GM19023 (cell line): ENCODE measurements at regions not wholly inside any gene's neighbourhood (a gene's known extent, or its start where the extent isn't known, plus 50 kb on each side); places are given as distances from the start of the nearest gene placed in this dataset.
"Not testable (repeated sequence)": the region's sequence is repeated elsewhere in the genome, so short reads cannot be mapped to it uniquely, and the experiment has no call there.

ENCODE experiments used
- ATAC-seq: cut with Tn5 transposase; IDR thresholded peaks from one replicate; pipeline ENCODE4 v1.9.1; 2021; ENCODE audit warnings: mild to moderate bottlenecking, moderate library complexity; ENCODE audit not compliant: unreplicated experiment

DNA sequence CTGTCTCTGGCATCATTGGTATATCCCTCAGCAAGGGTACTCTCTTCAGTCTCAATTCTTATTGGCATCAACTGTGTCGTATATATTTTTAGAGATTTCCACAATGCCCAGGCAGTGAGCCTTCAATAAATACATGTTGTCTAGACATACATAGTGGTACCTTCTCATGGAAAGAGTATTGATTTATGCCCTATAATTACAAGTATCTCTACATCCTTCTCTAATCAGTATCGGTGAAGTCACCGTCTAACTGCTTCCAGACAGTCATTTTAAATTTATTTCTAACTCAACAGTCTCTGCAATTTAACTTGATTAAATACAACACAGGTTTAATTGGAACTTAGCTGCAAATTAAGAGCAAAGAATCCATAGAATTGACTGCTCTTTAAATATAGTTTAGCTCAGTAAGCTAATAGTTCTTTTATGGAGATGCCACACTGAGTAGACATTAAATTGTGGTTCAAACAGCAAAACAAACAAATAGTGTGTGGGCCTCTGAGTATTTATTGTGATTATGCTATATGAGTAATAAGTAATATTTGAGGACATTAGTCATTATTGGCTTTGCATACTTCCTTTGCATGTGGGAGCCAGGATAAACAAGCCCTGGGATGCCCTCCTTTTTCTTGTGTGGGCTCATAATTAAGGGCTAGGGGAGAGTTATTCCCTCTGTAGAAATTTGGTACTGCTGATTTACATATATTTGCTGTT lies 126.9 kb upstream of the DUSP10 start:
- ATAC-seq: no peak

DNA sequence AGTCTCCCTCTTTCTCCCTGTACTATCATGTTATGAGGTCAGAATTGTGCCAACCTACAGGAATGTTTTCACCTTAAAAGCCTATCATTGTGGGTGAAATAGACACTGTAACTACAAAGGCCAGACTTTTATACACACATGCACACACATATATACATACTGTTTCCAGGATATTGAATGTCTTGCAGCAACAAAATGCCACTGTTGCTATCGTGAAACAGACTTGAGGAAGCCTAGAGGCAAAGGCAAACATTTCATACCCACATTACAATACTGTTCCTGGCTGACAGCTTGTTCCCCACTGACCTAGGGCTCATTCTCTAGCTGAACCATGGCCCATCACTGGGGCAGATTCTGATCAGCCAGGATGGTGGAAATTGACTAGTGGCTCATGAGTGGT lies 125.1 kb upstream of the DUSP10 start:
- no peak for ATAC-seq

DNA sequence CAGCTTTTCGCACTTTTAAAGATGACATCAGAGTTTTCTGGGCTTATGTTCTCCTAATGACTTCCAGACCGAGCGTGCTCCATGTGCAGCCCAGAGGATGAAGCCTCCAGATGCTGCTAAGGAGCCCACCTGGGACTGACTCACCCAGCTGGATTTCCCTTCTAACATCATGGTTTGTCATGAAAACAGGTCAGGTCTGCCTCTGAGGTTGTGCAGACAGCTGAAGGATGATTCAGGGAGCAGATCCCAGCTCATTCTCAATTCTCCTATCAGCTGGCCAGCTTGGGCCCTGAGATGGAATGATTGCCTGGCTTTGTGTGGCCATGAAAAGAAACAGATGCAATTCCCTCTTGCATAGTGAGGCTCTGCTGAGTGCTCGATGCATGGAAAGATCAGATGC lies 123.9 kb upstream of the DUSP10 start:
- no peak for ATAC-seq

DNA sequence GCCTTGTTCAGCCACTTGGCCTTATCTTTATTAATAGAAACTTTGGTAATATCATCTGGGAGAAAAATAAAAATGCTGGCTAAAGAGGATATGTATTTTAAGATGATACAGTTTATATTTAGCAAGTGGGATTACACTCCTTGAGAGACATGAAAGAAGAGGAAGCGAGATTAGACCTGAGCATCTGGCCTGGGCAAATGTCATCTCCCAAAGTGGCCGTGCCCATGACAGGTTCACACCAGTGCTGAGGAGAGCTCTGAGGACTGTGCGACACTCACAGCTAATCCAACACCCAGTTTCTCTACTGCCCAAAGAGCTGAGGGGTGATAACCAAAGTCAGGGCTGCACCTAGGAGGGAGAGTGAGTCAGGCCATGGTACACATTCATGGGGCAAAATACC lies 121.7 kb upstream of the DUSP10 start:
- no peak for ATAC-seq

DNA sequence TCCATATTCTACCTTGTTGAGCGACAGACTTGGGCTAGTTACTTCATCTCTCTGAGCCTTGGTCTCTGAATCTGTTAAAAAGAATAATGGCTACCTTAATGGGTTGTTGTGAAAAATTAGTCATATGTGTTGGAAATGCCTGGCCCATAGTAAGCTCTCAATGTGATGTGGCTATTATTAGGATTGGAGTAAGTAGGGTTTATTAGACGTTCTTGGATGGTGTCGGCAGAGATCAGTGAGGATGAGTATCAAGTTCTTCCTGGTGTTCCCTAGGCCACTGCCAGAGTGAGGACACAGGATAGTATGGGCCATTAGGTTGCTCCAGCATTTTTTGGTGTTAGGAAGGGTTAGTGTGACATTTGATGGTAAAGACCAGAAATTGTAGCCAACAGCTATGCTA lies 121.1 kb upstream of the DUSP10 start:
- ATAC-seq: no peak

DNA sequence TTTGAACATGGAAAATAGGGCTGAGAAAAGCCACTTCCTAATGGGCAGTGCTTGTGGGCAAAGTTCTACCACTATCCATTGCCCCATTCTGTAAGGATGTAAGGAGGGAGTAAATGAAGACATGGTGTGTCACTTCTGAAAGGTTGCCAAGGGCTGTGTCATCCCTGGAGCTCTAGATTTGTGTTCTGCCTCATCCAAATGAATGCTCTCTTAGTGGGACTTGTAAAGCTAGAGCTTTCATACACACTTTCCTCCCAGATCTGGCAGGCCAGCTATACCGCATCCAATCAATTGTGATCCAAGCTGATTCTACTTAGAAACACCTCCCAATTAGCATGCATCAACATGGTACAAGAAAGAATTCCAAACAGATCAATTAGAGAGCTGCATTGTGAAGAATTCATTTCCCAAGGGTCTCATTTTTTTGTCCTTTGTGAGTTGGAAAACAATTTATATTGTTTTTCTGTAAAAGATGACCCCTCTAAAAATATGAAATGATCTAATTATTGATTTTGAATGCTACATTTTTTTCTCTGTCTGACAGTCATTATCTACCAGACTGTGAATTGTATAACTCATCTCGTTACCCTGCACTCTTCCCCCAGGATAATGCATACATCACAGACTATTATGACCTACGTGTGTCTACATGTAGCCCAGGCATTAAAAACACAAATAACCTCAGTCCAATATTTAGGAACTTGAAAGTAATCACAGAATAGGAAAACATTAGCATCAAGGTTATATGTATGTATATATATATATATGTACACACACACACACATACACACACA lies 117.1 kb upstream of the DUSP10 start:
- no peak for ATAC-seq

DNA sequence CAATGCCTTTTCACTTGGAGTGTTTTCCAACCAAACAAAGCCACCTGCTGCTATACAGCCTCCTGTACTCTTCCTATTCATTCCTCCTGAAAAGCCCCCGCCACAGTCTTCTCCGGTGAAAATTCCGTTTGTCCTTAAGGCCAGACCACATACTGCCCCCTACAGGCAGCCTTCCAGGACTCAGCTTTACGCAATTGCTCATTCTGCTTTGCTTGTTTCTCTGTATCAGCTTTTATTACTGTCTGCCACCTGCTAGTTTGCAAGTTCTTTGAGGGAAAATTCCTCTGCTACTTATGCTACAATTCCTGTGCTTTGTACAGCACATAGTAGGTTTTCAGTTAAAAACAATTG lies 115.2 kb upstream of the DUSP10 start:
- ATAC-seq: not testable (repeated sequence)

DNA sequence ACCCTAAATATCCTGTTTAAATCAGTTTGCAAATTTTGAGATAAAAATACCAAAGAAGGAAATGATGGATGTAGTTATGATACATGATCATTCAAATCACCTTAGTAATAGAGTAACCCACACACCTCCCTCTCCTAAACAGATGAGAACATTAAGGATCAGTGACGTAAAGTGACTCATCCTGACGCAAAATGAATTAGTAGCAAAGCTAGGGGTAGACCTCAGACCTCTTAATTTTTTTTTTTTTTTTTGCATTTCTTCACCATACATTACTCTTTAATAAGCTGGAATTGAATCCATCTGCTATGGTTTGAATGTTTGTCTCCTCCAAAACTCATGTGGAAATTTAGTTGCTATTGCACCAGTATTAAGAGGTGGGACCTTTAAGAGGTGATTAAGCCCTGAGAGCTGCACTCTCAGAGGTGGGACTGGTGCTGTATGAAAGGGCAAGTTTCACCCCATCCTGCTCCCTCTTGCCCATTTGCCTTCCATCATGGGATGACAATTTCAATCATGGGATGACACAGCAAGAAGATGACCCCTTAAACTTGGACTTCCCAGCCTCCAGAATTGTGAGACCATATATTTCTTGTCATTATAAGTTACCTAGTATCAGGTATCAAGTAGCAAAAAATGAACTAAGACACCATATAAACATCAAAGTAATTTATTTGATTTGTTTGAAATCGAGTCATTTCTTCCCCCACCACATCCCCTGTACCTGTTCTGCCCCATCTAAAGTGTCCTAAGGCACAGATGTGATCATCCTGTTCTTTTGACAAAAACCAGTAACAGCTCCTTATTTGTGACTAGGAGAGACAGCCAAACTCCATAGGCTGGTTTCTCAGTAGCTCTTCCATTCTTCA lies 114.6 kb upstream of the DUSP10 start:
- ATAC-seq: no peak

DNA sequence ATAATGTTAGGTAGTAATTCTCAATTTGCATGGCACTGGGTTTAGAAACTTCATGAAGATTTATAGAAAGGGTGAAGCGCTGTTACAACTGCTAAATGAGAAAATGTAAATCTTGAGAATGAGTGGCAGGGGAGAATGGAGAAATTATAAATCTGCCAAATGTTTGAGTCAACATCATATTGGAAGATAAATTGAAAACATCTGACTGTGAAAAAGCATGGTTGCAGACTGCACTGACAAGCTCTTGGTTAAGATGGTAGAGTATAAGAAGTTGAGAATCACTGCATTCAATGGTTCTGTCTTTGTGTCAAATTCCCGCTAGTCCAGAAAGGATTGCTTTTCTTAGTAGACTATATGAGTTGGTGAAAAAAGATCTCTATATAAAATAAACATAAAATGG lies 113.3 kb upstream of the DUSP10 start:
- ATAC-seq: no peak

DNA sequence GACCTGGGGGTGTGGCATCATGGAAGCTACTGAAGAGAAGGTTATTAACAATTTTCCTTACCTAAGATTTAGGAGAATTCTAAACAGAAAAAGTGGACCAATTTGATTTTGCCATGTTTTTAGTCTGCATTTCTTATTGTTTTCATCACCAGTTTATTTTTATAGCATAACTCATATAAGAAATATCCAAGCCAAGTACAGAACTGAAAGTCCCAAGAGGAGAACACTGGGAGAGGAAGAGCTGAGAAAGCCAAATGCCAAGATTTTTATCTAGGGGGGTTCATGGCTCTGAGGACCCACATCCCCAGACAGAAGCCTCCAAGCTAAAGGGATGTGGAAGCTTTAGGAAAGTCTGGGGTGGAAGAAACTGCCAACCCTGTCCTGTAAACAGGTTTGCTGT lies 109.4 kb upstream of the DUSP10 start:
- ATAC-seq: no peak

DNA sequence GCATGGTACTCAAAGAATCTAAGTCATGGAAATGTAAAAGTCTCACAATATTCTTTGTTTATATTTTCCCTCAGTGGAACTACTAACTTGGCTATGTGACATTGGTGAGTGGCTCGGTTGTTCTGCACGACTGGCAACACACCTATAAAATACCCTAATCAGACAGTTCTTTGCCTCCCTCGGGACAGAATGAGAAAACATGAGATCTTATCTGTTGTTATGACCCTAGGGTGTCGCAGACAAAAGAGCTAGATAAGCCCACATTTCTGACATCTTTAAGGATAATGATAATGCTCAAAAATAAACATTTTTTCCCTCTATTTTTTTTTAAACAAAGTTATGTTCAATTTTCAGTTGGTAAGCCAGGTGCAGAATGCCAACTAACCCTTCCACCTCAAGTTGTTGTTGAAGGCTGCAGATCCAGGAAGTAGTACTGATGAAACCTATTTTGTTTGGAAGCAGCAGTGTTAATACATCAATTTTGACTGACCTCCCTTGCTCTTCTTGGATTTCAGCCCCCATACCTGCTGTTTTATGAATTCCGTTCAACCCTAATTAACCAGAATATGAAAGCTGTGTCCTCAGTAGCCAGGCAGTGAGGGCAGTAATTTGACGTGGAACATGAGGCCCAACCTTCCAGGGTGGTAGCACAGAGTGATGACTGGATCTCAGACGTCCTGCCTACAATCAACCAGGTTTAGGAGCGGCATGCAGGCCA lies 108.7 kb upstream of the DUSP10 start:
- no peak for ATAC-seq

DNA sequence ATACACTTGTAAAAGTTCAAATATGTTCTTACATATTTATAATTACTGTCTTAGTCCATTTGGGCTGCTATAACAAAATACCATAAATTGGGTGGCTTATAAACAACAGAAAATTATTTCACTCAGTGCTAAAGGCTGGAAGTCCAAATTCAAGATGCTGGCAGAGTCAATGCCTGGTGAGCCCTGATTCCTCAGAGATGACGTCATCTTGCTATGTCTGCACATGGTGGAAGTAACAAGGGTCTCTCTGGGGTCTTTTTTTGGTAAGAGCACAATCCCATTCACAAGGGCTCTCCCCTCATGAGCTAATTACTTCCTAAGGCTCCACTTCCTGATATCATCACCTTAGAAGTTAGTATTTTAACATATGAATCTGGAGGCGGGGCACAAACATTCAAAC lies 108.0 kb upstream of the DUSP10 start:
- ATAC-seq: no peak

DNA sequence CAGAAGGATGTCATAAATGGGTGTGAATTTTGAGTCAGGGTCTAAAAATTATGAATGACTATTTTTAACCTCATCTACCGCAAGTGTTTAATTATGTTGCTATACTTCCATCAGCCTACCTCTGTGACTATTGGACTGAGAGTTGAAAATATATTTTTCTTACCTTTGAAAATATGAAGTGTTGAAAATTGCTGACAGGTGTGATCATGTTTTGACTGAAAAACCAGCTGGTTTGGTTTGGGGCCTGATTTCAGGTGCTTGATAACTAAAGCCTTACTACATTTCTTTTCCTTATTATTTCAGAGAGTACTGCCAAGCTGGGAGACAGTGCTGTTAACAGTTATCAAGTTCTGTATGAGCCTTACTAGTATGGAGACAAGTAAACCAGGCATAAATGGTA lies 107.2 kb upstream of the DUSP10 start:
- ATAC-seq: no peak

DNA sequence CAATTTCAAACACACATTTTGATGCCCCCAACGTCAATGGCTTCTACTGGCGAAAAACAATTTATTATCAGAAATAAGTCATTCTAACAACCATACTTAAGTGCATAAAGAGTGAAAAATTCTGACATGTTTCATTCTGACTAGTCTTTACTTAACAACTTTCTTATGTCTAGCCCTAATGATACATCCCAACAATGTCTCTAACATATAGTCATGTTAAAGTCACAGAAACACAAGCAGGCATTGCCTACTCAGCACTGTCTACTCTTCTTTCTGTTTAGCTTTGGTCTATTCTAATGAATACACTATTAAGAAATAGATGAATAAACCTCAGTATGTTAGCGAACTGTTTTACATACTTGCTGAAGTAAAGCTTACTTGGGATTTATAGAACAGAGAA lies 105.8 kb upstream of the DUSP10 start:
- ATAC-seq: no peak

DNA sequence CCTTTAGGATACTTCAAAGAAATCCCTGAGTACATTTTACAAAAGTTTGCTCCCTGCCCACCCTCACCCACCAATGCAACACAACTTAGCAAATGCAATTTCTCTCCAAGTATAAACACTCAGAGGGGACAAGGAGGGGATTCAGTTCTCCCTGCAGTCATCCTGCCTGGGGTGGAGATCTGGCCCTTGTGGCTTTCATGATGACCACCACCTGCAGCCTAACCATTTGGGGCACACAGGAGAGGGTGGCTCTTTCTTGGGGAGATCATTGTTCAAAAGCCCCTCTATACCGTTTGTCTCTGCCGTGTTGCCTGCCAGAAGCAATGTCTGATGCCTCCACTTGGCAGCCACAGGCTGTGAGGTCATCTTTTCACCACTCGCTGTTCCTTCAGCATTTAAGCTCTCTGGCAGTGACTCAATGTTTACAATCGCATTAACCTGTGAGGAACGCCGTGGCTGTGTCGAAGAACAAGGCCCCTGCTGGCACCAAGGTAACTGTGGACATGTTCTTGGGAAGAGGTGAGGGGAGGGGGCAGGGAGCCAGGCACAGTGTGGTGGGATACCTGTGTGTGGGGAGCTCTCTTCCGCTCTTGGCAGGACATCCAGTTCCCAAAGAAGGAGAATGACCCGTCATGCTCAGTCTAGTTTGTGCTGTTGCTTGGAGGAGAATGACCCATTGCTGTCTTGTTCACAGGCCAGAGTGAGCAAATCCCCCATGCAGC lies 103.9 kb upstream of the DUSP10 start:
- ATAC-seq: no peak

DNA sequence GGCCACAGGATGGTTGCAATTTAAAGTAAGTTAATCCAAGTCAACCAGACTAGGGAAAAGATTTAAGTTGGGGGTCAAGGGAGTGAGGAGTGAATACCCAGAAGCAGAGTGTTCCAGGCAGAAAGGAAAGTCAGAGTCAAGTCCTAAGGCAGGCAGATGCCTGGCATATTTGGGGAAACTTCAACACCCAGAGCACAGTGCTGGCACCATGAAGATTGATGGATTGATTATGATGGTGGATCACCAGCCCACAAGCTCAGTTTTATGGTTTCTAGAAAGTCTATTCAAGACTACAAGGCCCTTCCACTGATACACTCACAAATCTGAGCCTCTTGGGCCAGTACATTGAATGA lies 100.1 kb upstream of the DUSP10 start:
- ATAC-seq: no peak

DNA sequence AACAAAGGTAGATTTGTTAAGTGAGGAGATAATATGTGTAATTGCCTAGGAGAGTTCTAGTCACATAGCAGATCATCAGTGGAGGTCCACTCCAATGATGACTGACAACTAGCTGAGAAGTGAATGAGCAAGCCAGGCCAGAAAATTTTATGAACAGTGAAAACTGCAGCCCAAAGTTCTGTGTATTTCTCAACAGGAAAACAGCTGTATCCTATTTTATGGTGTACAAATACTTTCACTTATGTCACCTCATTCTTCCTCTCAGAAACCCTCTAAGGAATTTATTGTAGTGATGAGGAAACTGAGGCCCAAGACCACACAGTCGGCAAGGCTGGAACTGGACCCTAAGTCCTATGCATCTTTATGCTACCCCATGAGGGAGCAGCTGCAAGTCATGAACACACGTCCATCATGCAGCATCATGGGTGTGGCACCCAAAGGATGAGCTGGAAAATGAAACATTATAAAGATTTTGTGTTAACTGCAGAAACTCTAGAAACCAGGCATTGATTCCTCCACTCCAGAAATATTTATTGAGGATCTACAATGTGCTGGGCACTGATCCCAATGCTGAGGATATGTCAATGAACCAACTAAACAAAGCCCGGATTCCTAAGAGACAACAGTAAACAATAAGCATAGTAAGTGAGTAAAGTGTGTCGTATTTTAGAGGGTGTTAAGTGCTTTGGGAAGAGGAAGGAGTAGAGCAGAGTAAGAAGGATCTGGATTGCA lies 99.5 kb upstream of the DUSP10 start:
- no peak for ATAC-seq

DNA sequence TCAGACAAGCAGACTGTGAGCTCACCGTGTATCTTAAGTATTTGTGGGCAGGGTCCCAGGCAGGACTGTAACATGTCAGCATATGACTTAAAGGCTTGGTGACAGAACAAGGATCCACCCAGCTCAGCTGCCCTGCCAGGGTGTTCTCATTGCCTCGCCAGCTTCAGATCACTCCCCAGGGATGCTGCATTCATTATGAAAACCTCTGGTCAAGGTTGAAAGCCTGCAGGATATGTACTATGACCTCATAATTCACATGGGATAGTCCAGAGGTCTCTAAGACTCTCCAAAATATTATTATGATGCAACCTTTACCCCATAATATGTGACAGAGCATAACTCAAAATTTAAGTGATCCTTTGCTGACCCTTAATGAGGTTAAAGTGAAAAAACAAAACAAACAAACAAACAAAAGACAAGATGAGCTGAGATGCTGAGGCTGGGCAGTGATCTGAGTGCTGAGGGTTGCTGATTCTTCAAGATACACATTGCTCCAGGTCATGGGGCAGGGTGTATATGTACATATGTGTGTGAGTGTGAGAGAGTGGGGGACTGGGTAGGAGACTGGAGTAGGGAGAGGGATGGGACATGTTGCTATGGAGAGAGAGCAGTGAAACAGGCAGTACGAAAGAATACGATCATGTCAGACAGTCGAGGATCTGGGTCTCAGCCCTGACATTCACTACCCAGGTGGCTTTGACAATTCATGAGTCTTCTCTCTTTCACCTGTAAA lies 98.8 kb upstream of the DUSP10 start:
- ATAC-seq: peak; percentile 25

DNA sequence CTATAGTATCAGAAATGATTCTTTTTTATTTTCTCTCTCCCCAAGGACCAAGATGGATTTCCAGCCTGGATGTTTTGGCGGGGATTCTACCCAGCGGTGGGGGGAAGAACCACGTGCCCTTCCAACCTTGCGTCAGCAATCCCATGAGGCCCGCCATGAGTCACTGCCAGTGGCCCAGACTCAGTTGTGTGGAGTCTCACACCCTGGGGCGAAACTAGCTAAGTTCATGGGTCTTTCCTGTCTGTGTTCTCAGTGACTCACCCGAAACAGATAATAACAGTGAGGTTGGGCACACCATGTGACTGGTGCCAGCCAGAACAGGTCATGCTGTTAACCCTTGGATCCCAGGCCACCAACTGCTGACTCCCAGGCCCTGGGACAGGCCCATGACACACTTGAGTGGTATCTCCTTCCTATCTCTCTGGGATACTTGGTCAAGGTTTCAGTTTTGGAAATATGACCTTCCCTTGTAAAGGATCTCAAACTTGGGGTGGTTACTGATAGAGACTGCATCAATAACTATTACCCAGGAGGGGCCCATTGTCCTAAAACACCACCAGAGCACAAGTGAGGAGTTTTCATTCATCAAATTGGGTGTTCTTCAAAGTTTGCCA lies 98.0 kb upstream of the DUSP10 start:
- peak; percentile 88 for ATAC-seq
